Fibroblast of villous mesenchyme (primary cell): ENCODE measurements at regions not wholly inside any gene's neighbourhood (a gene's known extent, or its start where the extent isn't known, plus 50 kb on each side); places are given as distances from the start of the nearest gene placed in this dataset.
"Not testable (repeated sequence)": the region's sequence is repeated elsewhere in the genome, so short reads cannot be mapped to it uniquely, and the experiment has no call there.

Experiments used
- DNase-seq: peaks from one replicate; pipeline ENCODE4 v3.0.0-alpha.2; 2010; ENCODE audit warnings: low read depth
- H3K4me3 ChIP-seq: 2 replicates; pipeline ENCODE4 v1.5.1; 2011; ENCODE audit warnings: low read depth, mild to moderate bottlenecking, low read length
- CTCF ChIP-seq: IDR thresholded peaks from 2 replicates; pipeline ENCODE4 v1.5.1; 2012; ENCODE audit warnings: low read depth, mild to moderate bottlenecking, low read length; ENCODE audit not compliant: insufficient read depth

- H3K4me3 ChIP-seq = no peak overlapping the region
- no peak for DNase-seq
- no peak for TF ChIP-seq CTCF
Measured at GRCh38 chr2:7634409-7634808, 717.2 kb downstream of the RNF144A start.

GRCh38 chr2:7639476-7639875, 722.3 kb downstream of the RNF144A start:
- DNase-seq = no peak
- H3K4me3 ChIP-seq = no peak overlapping the region
- no peak for TF ChIP-seq CTCF

- H3K4me3 ChIP-seq, DNase-seq: not testable (repeated sequence)
Measured at GRCh38 chr2:7641272-7641671, 724.1 kb downstream of the RNF144A start.

GRCh38 chr2:7646024-7646423, 728.8 kb downstream of the RNF144A start:
- no peak overlapping the region for H3K4me3 ChIP-seq
- DNase-seq = no peak
- no peak for TF ChIP-seq CTCF

GRCh38 chr2:7646661-7647060, 729.4 kb downstream of the RNF144A start:
- DNase-seq = no peak
- TF ChIP-seq CTCF = no peak
- no peak overlapping the region for H3K4me3 ChIP-seq

GRCh38 chr2:7648221-7648795, 731.1 kb downstream of the RNF144A start:
- H3K4me3 ChIP-seq = no peak overlapping the region
- no peak for DNase-seq
- TF ChIP-seq CTCF = no peak

GRCh38 chr2:7649461-7650228, 732.4 kb downstream of the RNF144A start:
- H3K4me3 ChIP-seq = no peak overlapping the region
- no peak for TF ChIP-seq CTCF
- no peak for DNase-seq
